Dermis blood vessel endothelial cell (primary cell): ENCODE measurements at regions not wholly inside any gene's neighbourhood (a gene's known extent, or its start where the extent isn't known, plus 50 kb on each side); places are given as distances from the start of the nearest gene placed in this dataset.
"Not testable (repeated sequence)": the region's sequence is repeated elsewhere in the genome, so short reads cannot be mapped to it uniquely, and the experiment has no call there.

ENCODE experiments used
- DNase-seq: peaks from one replicate; pipeline ENCODE4 v3.0.0; 2010

- no peak for DNase-seq
Measured at GRCh38 chr2:48197618-48198017, 116.9 kb upstream of the FOXN2 start.

- no peak for DNase-seq
Measured at GRCh38 chr2:48198371-48198770, 116.1 kb upstream of the FOXN2 start.

- no peak for DNase-seq
Measured at GRCh38 chr2:48199070-48199469, 115.4 kb upstream of the FOXN2 start.

- DNase-seq, result no peak
Measured at GRCh38 chr2:48200620-48201293, 113.7 kb upstream of the FOXN2 start.

GRCh38 chr2:48201435-48201834 is 113.0 kb upstream of the FOXN2 start:
- not testable (repeated sequence) for DNase-seq

GRCh38 chr2:48202863-48203642 is 111.4 kb upstream of the FOXN2 start:
- no peak for DNase-seq

GRCh38 chr2:48203668-48204067 is 110.8 kb upstream of the FOXN2 start:
- no peak for DNase-seq

GRCh38 chr2:48204750-48205136 is 109.7 kb upstream of the FOXN2 start:
- no peak for DNase-seq

GRCh38 chr2:48205137-48205798 is 109.2 kb upstream of the FOXN2 start:
- DNase-seq, result no peak

GRCh38 chr2:48206056-48206656 is 108.3 kb upstream of the FOXN2 start:
- not testable (repeated sequence) for DNase-seq

- DNase-seq, result no peak
Measured at GRCh38 chr2:48207201-48207641, 107.3 kb upstream of the FOXN2 start.

GRCh38 chr2:48207851-48208250 is 106.6 kb upstream of the FOXN2 start:
- no peak for DNase-seq

GRCh38 chr2:48209214-48209885 is 105.1 kb upstream of the FOXN2 start:
- peak; percentile 58 for DNase-seq

GRCh38 chr2:48210189-48210588 is 104.3 kb upstream of the FOXN2 start:
- no peak for DNase-seq

- no peak for DNase-seq
Measured at GRCh38 chr2:48213646-48214045, 100.8 kb upstream of the FOXN2 start.

GRCh38 chr2:48218169-48218568 is 96.3 kb upstream of the FOXN2 start:
- DNase-seq, result no peak

- no peak for DNase-seq
Measured at GRCh38 chr2:48219234-48219554, 95.3 kb upstream of the FOXN2 start.

- DNase-seq, result no peak
Measured at GRCh38 chr2:48219555-48220436, 94.7 kb upstream of the FOXN2 start.

- no peak for DNase-seq
Measured at GRCh38 chr2:48220501-48220900, 94.0 kb upstream of the FOXN2 start.

GRCh38 chr2:48221846-48222516 is 92.5 kb upstream of the FOXN2 start:
- peak; percentile 6 for DNase-seq
